Upper lobe of left lung (tissue), 6 donors: ENCODE measurements at regions not wholly inside any gene's neighbourhood (a gene's known extent, or its start where the extent isn't known, plus 50 kb on each side); places are given as distances from the start of the nearest gene placed in this dataset.

Source experiments
- ATAC-seq, 2 donors: fragments of 200-7000 bp; cut with Tn5 transposase; one replicate each; pipeline ENCODE4 v1.9.1; 2022; ENCODE audit warnings: mild to moderate bottlenecking in 2 of 2, moderate library complexity in 2 of 2; ENCODE audit not compliant: low FRiP score in 2 of 2
- DNase-seq, 2 donors: peaks; one replicate each; pipeline ENCODE4 v3.0.0-alpha.2; 2019 to 2020
- H3K27ac ChIP-seq, 4 donors: fragments of 200-600 bp; sonication (generic); one replicate each; pipeline ENCODE4 v1.5.1; 2016 to 2019
- H3K27me3 ChIP-seq, 4 donors: fragments of 200-600 bp; sonication (generic); one replicate each; pipeline ENCODE4 v1.5.1; 2017 to 2019
- H3K36me3 ChIP-seq, 4 donors: fragments of 200-600 bp; sonication (generic); one replicate each; pipeline ENCODE4 v1.5.1; 2016 to 2019
- H3K4me1 ChIP-seq, 4 donors: fragments of 200-600 bp; sonication (generic); one replicate each; pipeline ENCODE4 v1.5.1; 2018 to 2019
- H3K4me3 ChIP-seq, 4 donors: fragments of 200-600 bp; sonication (generic); one replicate each; pipeline ENCODE4 v1.5.1; 2017 to 2019; ENCODE audit warnings: mild to moderate bottlenecking in 2 of 4, moderate library complexity in 1 of 4
- H3K9me3 ChIP-seq, 4 donors: fragments of 200-600 bp; sonication (generic); one replicate each; pipeline ENCODE4 v1.5.1; 2018 to 2019
- CTCF ChIP-seq, 6 experiments: fragments of 450-650 bp in 4 of 6; fragments of 200-600 bp in 2 of 6; sonication (generic) in 2 of 6; IDR thresholded peaks; one replicate each; pipeline ENCODE4 v1.5.1; 2016 to 2019; ENCODE audit warnings: antibody characterized with exemption in 6 of 6
- EP300 ChIP-seq, 4 donors: sonication (generic); formaldehyde crosslinking; IDR thresholded peaks; one replicate each; pipeline ENCODE4 v1.5.1; 2017; ENCODE audit warnings: antibody characterized with exemption in 4 of 4, control low read depth in 2 of 4
- POLR2A ChIP-seq, 4 donors: fragments of 450-650 bp; IDR thresholded peaks; one replicate each; pipeline ENCODE4 v1.5.1; 2016 to 2017; ENCODE audit warnings: antibody characterized with exemption in 4 of 4, mild to moderate bottlenecking in 2 of 4
- POLR2AphosphoS5 ChIP-seq, 2 donors: sonication (generic); formaldehyde crosslinking; IDR thresholded peaks; one replicate each; pipeline ENCODE4 v1.5.1; 2017; ENCODE audit warnings: antibody characterized with exemption in 2 of 2
- WGBS, 2 donors: methylation state at CpG; one replicate each; pipeline ENCODE4 v1.1.5; 2017 to 2018; 5-methylcytosine and 5-hydroxymethylcytosine counted together
- donor health status: DM: no; HTN: no; CAD: no; lungs with moderate emphysema.
- donor health status: DM: no; HTN: yes; CAD: no; lungs with severe emphysema.

GRCh38 chr3:79910337-79910736 is 142.5 kb upstream of the ROBO1 start:
- no peaks in the 10 kb centered on the region for H3K4me1 ChIP-seq
- no peaks in the 10 kb centered on the region for H3K27me3 ChIP-seq
- no peaks in the 10 kb centered on the region for H3K9me3 ChIP-seq
- ATAC-seq: no peak
- WGBS, 2 donors: 0% methylated on average over 2 of the region's 2 CpGs
- H3K36me3 ChIP-seq: no peaks in the 10 kb centered on the region
- H3K4me3 ChIP-seq: no peak overlapping the region
- DNase-seq: no peak
- no peak overlapping the region for H3K27ac ChIP-seq
- TF ChIP-seq CTCF (IDR thresholded peaks at IDR 0.05): no peak
- no peak for TF ChIP-seq EP300 (IDR thresholded peaks at IDR 0.05)
- no peak for TF ChIP-seq POLR2AphosphoS5 (IDR thresholded peaks at IDR 0.05)
- no peak for TF ChIP-seq POLR2A (IDR thresholded peaks at IDR 0.05)

- DNase-seq: no peak
- 68 to 73% methylated on average over 4 of the region's 4 CpGs for WGBS, 2 donors
- no peaks in the 10 kb centered on the region for H3K9me3 ChIP-seq
- TF ChIP-seq POLR2A (IDR thresholded peaks at IDR 0.05) (no peak), POLR2AphosphoS5 (IDR thresholded peaks at IDR 0.05) (no peak), EP300 (IDR thresholded peaks at IDR 0.05) (no peak), CTCF (IDR thresholded peaks at IDR 0.05) (no peak)
- H3K27me3 ChIP-seq: no peaks in the 10 kb centered on the region
- no peak overlapping the region for H3K4me3 ChIP-seq
- H3K27ac ChIP-seq: no peak overlapping the region
- no peak for ATAC-seq
- H3K36me3 ChIP-seq: no peaks in the 10 kb centered on the region
- no peaks in the 10 kb centered on the region for H3K4me1 ChIP-seq
Measured at GRCh38 chr3:79906106-79906505, 138.3 kb upstream of the ROBO1 start.

GRCh38 chr3:79902151-79902550 is 134.4 kb upstream of the ROBO1 start:
- TF ChIP-seq CTCF (IDR thresholded peaks at IDR 0.05) (no peak), POLR2AphosphoS5 (IDR thresholded peaks at IDR 0.05) (no peak), POLR2A (IDR thresholded peaks at IDR 0.05) (no peak)
- Histone ChIP-seq H3K27me3 (no peaks in the 10 kb centered on the region), H3K4me1 (no peaks in the 10 kb centered on the region), H3K9me3 (no peaks in the 10 kb centered on the region), H3K36me3 (no peaks in the 10 kb centered on the region), H3K4me3 (no peak overlapping the region), H3K27ac (no peak overlapping the region)
- WGBS, 2 donors: 93% methylated on average over 3 of the region's 3 CpGs
- ATAC-seq (no peak), DNase-seq (no peak)

- ATAC-seq: no peak
- Histone ChIP-seq H3K36me3 (no peaks in the 10 kb centered on the region), H3K4me1 (no peaks in the 10 kb centered on the region), H3K27ac (no peak overlapping the region), H3K27me3 (no peaks in the 10 kb centered on the region), H3K9me3 (no peaks in the 10 kb centered on the region), H3K4me3 (no peak overlapping the region)
- WGBS, 2 donors: 78 to 82% methylated on average over 4 of the region's 4 CpGs
- TF ChIP-seq EP300 (IDR thresholded peaks at IDR 0.05) (no peak), POLR2AphosphoS5 (IDR thresholded peaks at IDR 0.05) (no peak), CTCF (IDR thresholded peaks at IDR 0.05) (no peak), POLR2A (IDR thresholded peaks at IDR 0.05) (no peak)
- DNase-seq: no peak
Measured at GRCh38 chr3:79898907-79899306, 131.1 kb upstream of the ROBO1 start.

GRCh38 chr3:79896086-79896485 is 128.3 kb upstream of the ROBO1 start:
- Histone ChIP-seq H3K4me1 (no peaks in the 10 kb centered on the region), H3K27me3 (no peaks in the 10 kb centered on the region), H3K9me3 (no peaks in the 10 kb centered on the region), H3K27ac (no peak overlapping the region), H3K36me3 (no peaks in the 10 kb centered on the region), H3K4me3 (no peak overlapping the region)
- no peak for DNase-seq
- 38 to 45% methylated on average over 1 of the region's 1 CpG for WGBS, 2 donors
- no peak for TF ChIP-seq CTCF (IDR thresholded peaks at IDR 0.05)
- TF ChIP-seq POLR2AphosphoS5 (IDR thresholded peaks at IDR 0.05): no peak
- TF ChIP-seq POLR2A (IDR thresholded peaks at IDR 0.05): no peak
- TF ChIP-seq EP300 (IDR thresholded peaks at IDR 0.05): no peak
- ATAC-seq: no peak
